ENCODE measurements at regions not wholly inside any gene's neighbourhood (a gene's known extent, or its start where the extent isn't known, plus 50 kb on each side); places are given as distances from the start of the nearest gene placed in this dataset.

- in situ Hi-C loops (cut with HindIII; ENCODE audit: low sequenced_read_pairs), result no loop called here
These were observed 443.5 kb upstream of the B3GALT2 start for GRCh38 chr1:193629875-193630274.

GRCh38 chr1:193626695-193627094 is 440.3 kb upstream of the B3GALT2 start:
- in situ Hi-C loops (cut with HindIII; ENCODE audit: low sequenced_read_pairs), result no loop called here

- in situ Hi-C loops (cut with HindIII; ENCODE audit: low sequenced_read_pairs), result no loop called here
These were observed 438.8 kb upstream of the B3GALT2 start for GRCh38 chr1:193625255-193625654.

- in situ Hi-C loops (cut with HindIII; ENCODE audit: low sequenced_read_pairs), result no loop called here
These were observed 433.5 kb upstream of the B3GALT2 start for GRCh38 chr1:193619911-193620310.

GRCh38 chr1:193614817-193615216 is 428.4 kb upstream of the B3GALT2 start:
- in situ Hi-C loops (cut with HindIII; ENCODE audit: low sequenced_read_pairs), result no loop called here

GRCh38 chr1:193614275-193614674 is 427.9 kb upstream of the B3GALT2 start:
- in situ Hi-C loops (cut with HindIII; ENCODE audit: low sequenced_read_pairs), result no loop called here

DNA sequence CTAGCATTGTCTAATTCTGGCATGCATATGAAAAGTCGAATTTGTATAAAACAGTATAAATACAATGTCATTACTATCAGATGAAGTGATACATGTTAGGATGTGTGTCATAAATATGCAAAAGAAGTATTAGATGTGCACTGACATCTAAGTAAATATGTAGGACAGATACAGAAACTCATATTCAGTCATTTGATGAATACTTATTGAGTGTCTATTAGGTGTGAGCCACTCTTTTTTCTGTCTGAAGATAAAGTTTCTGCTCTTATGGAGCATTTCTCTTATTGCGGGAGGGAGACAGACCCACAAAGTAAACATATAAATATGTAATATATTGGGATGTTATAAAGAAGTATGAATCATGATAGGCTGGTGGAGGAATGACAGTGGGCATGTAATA is 426.6 kb upstream of the B3GALT2 start:
- in situ Hi-C loops (cut with HindIII; ENCODE audit: low sequenced_read_pairs), result no loop called here

DNA sequence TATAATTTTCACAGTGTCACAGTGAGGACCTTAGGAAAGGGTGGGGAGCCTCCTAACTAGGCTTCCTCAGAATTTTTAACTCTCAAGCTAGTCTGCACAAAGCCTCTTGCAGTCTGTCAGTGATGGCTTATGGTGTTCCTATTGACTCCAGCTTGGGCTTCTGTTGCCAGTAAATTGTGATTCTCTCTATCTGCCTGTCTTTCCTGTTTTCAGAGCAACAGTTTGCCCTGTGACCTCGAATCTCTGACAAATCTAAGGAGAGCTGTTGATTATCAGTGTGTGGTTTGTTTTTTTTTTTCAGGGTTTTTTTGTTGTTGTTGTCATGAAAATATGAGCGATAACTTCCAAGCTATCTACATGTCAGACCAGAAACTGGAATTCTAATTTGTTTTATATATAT is 423.2 kb upstream of the B3GALT2 start:
- in situ Hi-C loops (cut with HindIII; ENCODE audit: low sequenced_read_pairs), result no loop called here

DNA sequence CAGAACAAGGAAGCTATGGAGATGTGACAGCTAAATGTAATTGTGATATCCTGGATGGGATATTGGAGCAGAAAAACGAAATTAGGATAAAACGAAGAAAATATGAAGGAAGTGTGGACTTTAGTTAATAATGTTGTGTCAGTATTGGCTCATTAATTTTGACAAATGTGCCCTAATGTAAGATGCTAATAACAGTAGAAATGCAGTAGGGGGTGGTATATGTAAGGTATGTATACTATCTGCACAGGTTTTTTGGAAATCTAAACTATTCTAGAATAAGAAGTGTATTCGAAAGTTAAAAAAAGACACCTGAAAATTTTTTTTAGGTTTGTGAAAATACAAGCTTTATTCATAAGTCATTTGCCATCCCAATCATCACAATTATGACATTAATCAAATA is 421.4 kb upstream of the B3GALT2 start:
- in situ Hi-C loops (cut with HindIII; ENCODE audit: low sequenced_read_pairs), result no loop called here

DNA sequence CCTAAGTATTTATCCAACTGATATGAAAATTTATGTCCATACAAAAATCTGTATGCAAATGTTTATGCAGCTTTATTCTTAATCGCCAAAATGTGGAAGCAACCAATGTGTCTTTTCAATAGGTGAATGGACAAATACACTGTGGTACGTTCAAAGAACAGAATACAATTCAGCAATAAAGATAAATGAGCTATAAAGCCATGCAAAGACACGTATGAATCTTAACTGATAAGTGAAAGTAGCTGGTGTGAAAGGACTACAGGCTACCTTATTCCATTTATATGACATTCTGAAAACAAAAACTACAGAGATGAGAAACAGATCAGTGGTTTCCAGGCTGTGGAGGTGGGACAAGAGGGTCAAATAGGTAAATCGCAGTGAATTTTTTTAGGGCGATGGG is 419.6 kb upstream of the B3GALT2 start:
- in situ Hi-C loops (cut with HindIII; ENCODE audit: low sequenced_read_pairs), result no loop called here

GRCh38 chr1:193602705-193603104 is 416.3 kb upstream of the B3GALT2 start:
- in situ Hi-C loops (cut with HindIII; ENCODE audit: low sequenced_read_pairs), result no loop called here

GRCh38 chr1:193593147-193593885 is 406.9 kb upstream of the B3GALT2 start:
- in situ Hi-C loops (cut with HindIII; ENCODE audit: low sequenced_read_pairs), result no loop called here

DNA sequence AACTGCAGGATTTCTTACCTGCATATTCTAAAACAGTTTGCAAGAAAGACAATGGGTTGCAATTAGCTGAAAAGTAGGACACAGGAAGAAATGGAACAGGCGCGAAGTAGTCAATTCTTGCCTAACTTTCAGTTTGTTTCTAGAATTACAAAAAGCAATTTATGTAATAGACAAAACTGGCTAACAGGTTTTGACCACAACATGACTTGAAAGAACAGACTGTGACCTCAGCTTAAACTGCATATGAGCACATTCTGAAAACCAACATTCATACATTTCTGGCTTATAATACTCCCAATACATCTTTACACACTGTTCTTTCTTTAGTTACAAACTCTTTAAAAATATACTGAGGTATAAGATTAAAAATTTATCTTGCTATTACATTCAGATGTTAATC is 405.9 kb upstream of the B3GALT2 start:
- in situ Hi-C loops (cut with HindIII; ENCODE audit: low sequenced_read_pairs), result no loop called here

- in situ Hi-C loops (cut with HindIII; ENCODE audit: low sequenced_read_pairs), result no loop called here
These were observed 403.7 kb upstream of the B3GALT2 start for GRCh38 chr1:193590102-193590501.

- in situ Hi-C loops (cut with HindIII; ENCODE audit: low sequenced_read_pairs), result no loop called here
These were observed 403.2 kb upstream of the B3GALT2 start for GRCh38 chr1:193589597-193590040.

GRCh38 chr1:193588311-193589082 is 402.1 kb upstream of the B3GALT2 start:
- in situ Hi-C loops (cut with HindIII; ENCODE audit: low sequenced_read_pairs), result no loop called here

GRCh38 chr1:193584731-193585239 is 398.4 kb upstream of the B3GALT2 start:
- in situ Hi-C loops (cut with HindIII; ENCODE audit: low sequenced_read_pairs), result no loop called here

DNA sequence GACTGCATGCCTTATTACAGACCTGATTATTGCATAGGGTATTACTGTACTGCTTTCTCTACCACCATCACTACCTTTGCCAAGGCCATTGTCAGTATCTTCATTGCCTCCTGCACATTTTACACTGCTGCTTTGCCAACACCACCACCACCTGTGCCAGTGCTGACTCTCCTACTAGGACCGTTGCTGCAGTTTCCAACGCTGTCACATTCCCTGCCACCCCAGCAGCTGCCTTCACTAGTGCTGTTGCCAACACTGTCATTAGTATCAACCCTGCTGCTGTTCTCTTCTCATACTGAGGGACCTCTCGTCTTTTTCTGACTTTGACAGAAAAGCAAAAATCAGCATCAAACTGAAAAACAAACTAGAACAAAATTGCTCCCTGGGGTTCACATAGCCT is 394.9 kb upstream of the B3GALT2 start:
- in situ Hi-C loops (cut with HindIII; ENCODE audit: low sequenced_read_pairs), result no loop called here

- in situ Hi-C loops (cut with HindIII; ENCODE audit: low sequenced_read_pairs), result no loop called here
These were observed 394.0 kb upstream of the B3GALT2 start for GRCh38 chr1:193580419-193580818.

DNA sequence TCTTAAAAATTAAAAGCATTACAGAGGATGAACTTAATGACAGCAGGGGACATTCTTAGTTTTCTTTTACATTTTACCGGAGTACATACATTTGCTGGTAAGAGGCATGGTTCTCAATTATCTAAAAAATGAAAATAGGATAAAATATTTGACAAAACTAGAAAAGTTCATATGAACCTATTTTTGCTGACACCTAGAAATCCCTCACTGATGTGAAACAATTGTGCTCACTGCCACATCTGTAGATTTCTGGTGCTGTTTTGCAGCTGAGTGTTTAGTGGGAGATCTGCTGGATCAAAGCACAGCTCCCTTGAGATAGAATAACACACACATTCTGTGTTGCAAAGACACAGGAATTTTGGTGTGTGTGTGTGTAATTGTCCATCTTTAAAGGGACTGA is 392.9 kb upstream of the B3GALT2 start:
- in situ Hi-C loops (cut with HindIII; ENCODE audit: low sequenced_read_pairs), result no loop called here

GRCh38 chr1:193574913-193575312 is 388.5 kb upstream of the B3GALT2 start:
- in situ Hi-C loops (cut with HindIII; ENCODE audit: low sequenced_read_pairs), result no loop called here

GRCh38 chr1:193569983-193570269 is 383.5 kb upstream of the B3GALT2 start:
- in situ Hi-C loops (cut with HindIII; ENCODE audit: low sequenced_read_pairs), result no loop called here

Measured in endothelial cell of hepatic sinusoid (primary cell).